T-helper 2 cell treated with Interferon-gamma antibody and Interleukin-4, amounts not matched to agents 5 μg/mL and 100 μg/mL, for 36 hours (primary cell): ENCODE measurements at regions not wholly inside any gene's neighbourhood (a gene's known extent, or its start where the extent isn't known, plus 50 kb on each side); places are given as distances from the start of the nearest gene placed in this dataset.
"Not testable (repeated sequence)": the region's sequence is repeated elsewhere in the genome, so short reads cannot be mapped to it uniquely, and the experiment has no call there.

Experiments
- DNase-seq: peaks from one replicate; pipeline ENCODE4 v3.0.0; 2021; ENCODE audit warnings: low spot score
- H3K27ac Mint-ChIP-seq: one replicate; pipeline ENCODE4 v1.8.0; 2021; ENCODE audit warnings: mild to moderate bottlenecking, mixed read lengths
- H3K27me3 Mint-ChIP-seq: one replicate; pipeline ENCODE4 v1.8.0; 2021; ENCODE audit warnings: low read depth, mixed read lengths
- H3K36me3 Mint-ChIP-seq: one replicate; pipeline ENCODE4 v1.8.0; 2021; ENCODE audit warnings: low read depth, mixed read lengths
- H3K4me1 Mint-ChIP-seq: one replicate; pipeline ENCODE4 v1.8.0; 2021; ENCODE audit warnings: low read depth, mixed read lengths
- H3K4me3 Mint-ChIP-seq: one replicate; pipeline ENCODE4 v1.8.0; 2022; ENCODE audit warnings: mild to moderate bottlenecking, moderate library complexity, mixed read lengths
- H3K9me3 Mint-ChIP-seq: one replicate; pipeline ENCODE4 v1.8.0; 2021; ENCODE audit warnings: mixed read lengths

DNA sequence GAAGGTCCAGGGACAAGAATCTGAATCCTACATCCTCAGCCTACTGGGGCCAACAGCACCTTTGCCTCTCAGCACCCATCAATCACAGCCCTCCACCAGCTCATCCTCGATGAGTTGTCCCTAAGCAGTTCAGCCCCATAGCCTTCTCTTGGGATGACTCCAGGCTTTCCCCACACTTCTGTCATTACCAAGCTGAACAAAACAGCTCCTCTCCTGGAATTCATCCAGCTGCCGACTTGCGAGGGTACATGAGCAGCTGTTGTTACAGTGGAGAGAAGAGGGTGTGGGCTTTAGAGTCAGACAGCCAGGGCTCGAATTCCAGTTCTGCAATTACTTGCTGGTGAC lies 69.0 kb upstream of the THBS1 start:
- no peak overlapping the region for H3K4me3 Mint-ChIP-seq
- H3K36me3 Mint-ChIP-seq = no peaks in the 10 kb centered on the region
- H3K27ac Mint-ChIP-seq = no peak overlapping the region
- no peaks in the 10 kb centered on the region for H3K4me1 Mint-ChIP-seq
- peaks cover 9% of the 10 kb centered on the region for H3K9me3 Mint-ChIP-seq
- peaks cover 13% of the 10 kb centered on the region for H3K27me3 Mint-ChIP-seq
- no peak for DNase-seq

DNA sequence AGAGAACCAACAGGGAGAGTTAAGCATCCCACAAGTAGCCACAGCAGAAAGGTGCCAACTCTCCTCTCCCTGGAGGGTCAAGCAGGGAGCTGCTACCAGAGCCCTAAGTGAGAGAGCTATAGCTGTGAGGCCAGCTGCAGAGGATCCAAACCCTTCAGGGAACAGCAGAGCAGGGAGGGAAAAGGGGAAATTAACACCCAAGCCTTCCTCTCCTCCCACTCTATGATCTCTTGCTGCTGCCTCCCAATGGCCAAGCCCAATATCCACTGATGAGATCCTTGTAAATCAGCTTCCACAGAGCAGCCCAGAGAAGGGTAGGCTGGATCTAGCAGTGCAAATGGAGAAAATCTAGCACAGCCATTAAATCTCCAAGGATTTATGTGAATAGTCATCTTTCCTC lies 68.2 kb upstream of the THBS1 start:
- Mint-ChIP-seq H3K36me3 (no peaks in the 10 kb centered on the region), H3K27ac (no peak overlapping the region), H3K27me3 (peaks cover 15% of the 10 kb centered on the region), H3K4me3 (no peak overlapping the region), H3K4me1 (no peaks in the 10 kb centered on the region), H3K9me3 (peaks cover 9% of the 10 kb centered on the region)
- DNase-seq = no peak

DNA sequence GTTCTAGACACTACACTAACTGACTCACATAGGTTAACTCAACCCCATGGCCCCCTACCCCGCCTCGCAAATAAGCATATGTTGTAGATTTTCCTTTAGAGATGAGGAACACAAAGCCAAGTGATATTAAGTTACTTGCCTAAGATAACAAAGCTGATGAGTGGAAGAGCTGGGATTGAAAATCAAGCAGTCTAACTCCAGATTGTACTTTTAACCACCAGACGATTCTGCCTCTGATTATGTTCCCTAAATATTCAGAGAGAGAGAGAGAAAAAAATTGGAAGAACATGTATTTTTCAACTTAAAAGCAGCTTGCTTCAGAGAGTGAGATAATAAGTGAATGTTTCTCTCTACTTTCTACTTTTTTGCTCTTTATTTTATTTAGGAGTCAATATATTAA lies 66.9 kb upstream of the THBS1 start:
- Mint-ChIP-seq H3K4me1 (no peaks in the 10 kb centered on the region), H3K27ac (no peak overlapping the region), H3K9me3 (peaks cover 9% of the 10 kb centered on the region), H3K4me3 (no peak overlapping the region), H3K36me3 (no peaks in the 10 kb centered on the region), H3K27me3 (peaks cover 17% of the 10 kb centered on the region)
- no peak for DNase-seq

DNA sequence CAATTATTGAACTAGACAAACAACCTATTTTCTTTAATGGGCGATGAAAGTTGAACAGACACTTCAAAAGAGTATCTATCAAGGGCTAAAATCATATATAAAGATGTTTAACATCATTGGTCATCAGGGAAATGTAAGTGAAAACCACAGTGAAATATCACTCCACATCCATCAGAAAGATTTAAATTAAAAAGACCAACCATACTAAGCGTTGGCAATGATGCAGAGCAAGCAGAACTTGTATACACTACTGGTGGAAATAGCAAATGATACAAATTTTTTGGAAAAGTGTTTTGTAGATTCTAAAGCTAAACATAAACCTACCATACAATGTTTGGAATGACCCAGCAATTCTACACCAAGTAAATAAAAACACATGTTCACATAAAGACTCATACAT lies 65.9 kb upstream of the THBS1 start:
- no peaks in the 10 kb centered on the region for H3K36me3 Mint-ChIP-seq
- no peaks in the 10 kb centered on the region for H3K4me1 Mint-ChIP-seq
- no peak for DNase-seq
- H3K4me3 Mint-ChIP-seq = no peak overlapping the region
- peaks cover 9% of the 10 kb centered on the region for H3K9me3 Mint-ChIP-seq
- peaks cover 20% of the 10 kb centered on the region for H3K27me3 Mint-ChIP-seq
- no peak overlapping the region for H3K27ac Mint-ChIP-seq

DNA sequence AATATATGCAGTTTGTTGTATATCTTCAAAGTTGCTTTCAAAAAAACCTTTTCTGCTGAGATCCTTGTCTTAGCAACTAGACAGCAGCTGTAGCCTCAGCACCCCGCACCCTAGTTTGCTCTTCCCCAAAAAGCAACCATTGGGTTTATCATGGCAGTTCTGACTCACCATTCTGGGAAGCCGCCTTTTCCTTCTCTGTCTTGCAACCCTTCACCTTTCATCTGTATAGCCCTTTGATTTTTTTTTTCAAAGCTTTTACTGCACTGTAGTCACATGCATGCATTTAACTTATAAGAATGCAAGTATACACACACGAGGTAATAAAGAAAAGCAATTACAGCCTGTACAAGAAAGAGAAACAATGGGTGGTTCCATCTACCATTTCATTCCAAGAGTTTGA lies 65.1 kb upstream of the THBS1 start:
- H3K27ac Mint-ChIP-seq = no peak overlapping the region
- H3K27me3 Mint-ChIP-seq = peaks cover 21% of the 10 kb centered on the region
- peaks cover 9% of the 10 kb centered on the region for H3K9me3 Mint-ChIP-seq
- H3K36me3 Mint-ChIP-seq = no peaks in the 10 kb centered on the region
- DNase-seq = no peak
- H3K4me1 Mint-ChIP-seq = no peaks in the 10 kb centered on the region
- no peak overlapping the region for H3K4me3 Mint-ChIP-seq

DNA sequence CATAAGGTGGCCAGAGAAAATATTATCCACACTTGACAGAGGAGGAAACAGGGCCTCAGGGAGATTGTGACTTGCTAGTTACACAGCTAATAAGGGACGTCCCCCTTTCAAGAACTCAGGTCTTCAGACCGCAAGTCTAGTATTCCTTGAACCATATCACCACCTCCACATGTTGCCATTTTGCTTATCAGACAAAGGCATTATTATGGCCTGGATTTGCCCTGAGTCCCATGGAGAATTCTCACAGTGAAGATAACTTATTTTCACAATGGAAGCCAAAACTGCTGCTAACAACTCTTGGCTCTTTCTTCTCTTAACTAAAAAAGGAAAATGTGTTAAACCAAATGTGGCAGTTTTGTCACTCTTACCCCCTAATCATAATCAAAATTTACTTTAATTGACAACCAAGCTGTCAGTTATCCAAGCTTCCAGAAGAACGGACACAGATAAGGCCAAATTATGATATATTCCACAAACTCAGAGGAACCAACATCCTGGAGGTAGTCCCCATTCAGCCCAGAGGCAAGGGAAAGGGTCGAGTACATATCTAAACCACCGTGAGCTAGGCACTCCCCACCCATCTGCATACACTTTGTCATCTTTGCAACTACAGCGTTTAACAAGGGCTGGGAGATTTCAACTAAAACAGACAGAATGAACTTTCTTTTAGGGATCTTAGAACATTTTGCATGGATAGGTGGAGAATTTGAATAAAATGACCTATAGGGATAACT lies 63.6 kb upstream of the THBS1 start:
- Mint-ChIP-seq H3K36me3 (no peaks in the 10 kb centered on the region), H3K9me3 (peaks cover 9% of the 10 kb centered on the region), H3K4me1 (no peaks in the 10 kb centered on the region), H3K27me3 (peaks cover 18% of the 10 kb centered on the region), H3K4me3 (no peak overlapping the region), H3K27ac (no peak overlapping the region)
- DNase-seq = no peak

DNA sequence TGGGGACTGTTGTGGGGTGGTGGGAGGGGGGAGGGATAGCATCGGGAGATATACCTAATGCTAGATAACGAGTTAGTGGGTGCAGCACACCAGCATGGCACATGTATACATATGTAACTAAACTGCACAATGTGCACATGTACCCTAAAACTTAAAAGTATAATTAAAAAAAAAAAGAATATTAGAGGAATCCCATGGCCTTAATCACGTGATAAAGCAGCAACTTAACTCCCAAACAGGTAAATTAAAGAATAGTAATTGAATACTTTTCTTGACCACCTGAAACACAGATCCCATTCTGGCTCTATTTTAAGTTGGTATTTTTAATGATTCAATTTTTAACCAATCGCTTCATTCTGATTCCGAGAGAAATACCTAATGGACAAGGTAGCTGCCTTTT lies 56.9 kb upstream of the THBS1 start:
- DNase-seq, H3K4me1 Mint-ChIP-seq, H3K27ac Mint-ChIP-seq, H3K36me3 Mint-ChIP-seq, H3K4me3 Mint-ChIP-seq, H3K9me3 Mint-ChIP-seq: not testable (repeated sequence)
- H3K27me3 Mint-ChIP-seq = peaks cover 10% of the 10 kb centered on the region

DNA sequence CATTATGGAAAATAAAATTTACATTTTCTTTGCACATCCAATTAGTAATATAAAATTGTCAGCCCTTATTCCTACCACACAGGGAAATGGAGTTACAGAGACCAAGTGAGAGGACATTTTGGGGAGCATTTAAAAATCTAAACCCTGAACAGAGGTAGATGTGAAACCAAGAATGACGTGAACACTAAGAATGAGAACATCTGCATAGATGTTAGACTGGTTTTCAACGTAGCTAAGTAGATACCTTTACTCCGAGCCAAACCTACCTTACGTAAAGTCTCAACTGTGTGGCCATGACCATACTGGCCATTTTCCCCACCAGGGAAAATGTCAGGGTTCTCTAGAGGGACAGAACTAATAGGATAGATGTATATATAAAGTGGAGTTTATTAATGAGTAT lies 51.4 kb upstream of the THBS1 start:
- no peak for DNase-seq
- H3K4me1 Mint-ChIP-seq = peaks cover 2% of the 10 kb centered on the region
- H3K4me3 Mint-ChIP-seq = no peak overlapping the region
- no peaks in the 10 kb centered on the region for H3K9me3 Mint-ChIP-seq
- peaks cover 8% of the 10 kb centered on the region for H3K27me3 Mint-ChIP-seq
- H3K36me3 Mint-ChIP-seq = no peaks in the 10 kb centered on the region
- H3K27ac Mint-ChIP-seq = no peak overlapping the region

DNA sequence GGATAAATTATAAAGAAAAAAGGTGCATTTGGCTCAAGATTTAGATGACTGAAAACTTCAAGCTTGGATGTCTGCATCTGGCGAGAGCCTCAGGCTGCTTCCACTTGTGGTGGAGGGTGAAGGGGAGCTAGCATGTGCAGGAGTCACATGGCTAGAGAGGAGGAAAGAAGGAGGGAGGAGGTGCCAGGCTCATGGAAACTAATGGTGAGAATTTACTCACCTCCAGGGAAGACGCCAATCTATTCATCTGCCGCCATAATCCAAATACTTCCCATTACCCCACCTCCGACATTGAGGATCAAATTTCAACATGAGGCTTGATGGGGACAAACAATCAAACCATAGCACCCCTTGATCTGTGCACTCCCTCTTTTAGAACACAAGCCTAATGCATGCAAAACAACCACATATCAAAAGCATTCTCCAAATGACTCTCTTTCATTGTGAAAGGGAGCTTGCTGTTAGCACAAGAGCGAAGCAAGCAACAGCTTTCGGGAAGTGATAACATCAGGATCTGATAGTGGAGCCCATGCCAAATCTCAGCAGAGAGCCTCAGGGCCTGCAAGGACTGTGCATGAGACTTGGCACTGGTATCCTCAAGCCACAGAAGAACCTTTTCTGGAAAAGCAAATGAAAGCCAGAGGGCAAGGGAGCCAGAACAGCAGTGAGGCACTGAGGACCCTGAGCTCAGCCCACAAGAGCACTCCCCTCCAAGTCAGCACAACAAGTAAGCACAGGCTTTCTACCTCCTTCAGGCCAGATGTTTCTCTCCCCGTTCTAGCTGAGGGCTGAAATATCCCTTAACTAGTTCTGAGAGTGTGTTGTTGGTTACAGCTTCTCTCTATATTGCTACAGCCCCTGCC lies 50.2 kb upstream of the THBS1 start:
- H3K27me3 Mint-ChIP-seq = peaks cover 8% of the 10 kb centered on the region
- no peak overlapping the region for H3K4me3 Mint-ChIP-seq
- H3K36me3 Mint-ChIP-seq = no peaks in the 10 kb centered on the region
- no peaks in the 10 kb centered on the region for H3K9me3 Mint-ChIP-seq
- DNase-seq = no peak
- no peak overlapping the region for H3K27ac Mint-ChIP-seq
- H3K4me1 Mint-ChIP-seq = peaks cover 2% of the 10 kb centered on the region
